GM12878 (cell line): ENCODE measurements at regions not wholly inside any gene's neighbourhood (a gene's known extent, or its start where the extent isn't known, plus 50 kb on each side); places are given as distances from the start of the nearest gene placed in this dataset.

Experiments
- ATAC-seq: fragments of 200-7000 bp; cut with Tn5 transposase; 3 replicates; pipeline ENCODE4 v1.9.1; 2020; ENCODE audit warnings: mild to moderate bottlenecking, moderate library complexity
- BruUV-seq: library from RNA; stranded (reverse); fragments of 400-500 nt; replicated peaks from 2 replicates; lab custom pipeline; 2021; lab: Mats Ljungman, UMichigan
- CTCF ChIA-PET: fragments of 300-600 bp; sonication (Branson Sonifier 250); formaldehyde crosslinking; extraction: SDS; loops from one replicate; lab custom pipeline; 2021; ENCODE audit warnings: inconsistent platforms; lab: Yijun Ruan, JAX
- POLR2A ChIA-PET: fragments of 350-600 bp; formaldehyde crosslinking; extraction: SDS; loops from one replicate; lab custom pipeline; 2021; ENCODE audit warnings: inconsistent platforms; lab: Charles Lee
- RAD21 ChIA-PET: fragments of 300-600 bp; sonication (Branson Sonifier 250); formaldehyde crosslinking; loops from one replicate; lab custom pipeline; 2023; ENCODE audit warnings: antibody characterized with exemption; ENCODE audit not compliant: unreplicated experiment; lab: Charles Lee
- SMC1A ChIA-PET: fragments of 300-600 bp; sonication (Branson Sonifier 250); formaldehyde crosslinking; loops from one replicate; lab custom pipeline; 2023; ENCODE audit not compliant: unreplicated experiment, uncharacterized antibody; lab: Charles Lee
- DNase-seq: peaks from one replicate; pipeline ENCODE4 v3.0.0-alpha.2; 2011; ENCODE audit warnings: low read depth, low spot score
- FAIRE-seq: peaks from 3 replicates; lab custom pipeline; 2011; peaks lifted over from hg19 to GRCh38; lab: Jason Lieb, UNC
- H2AFZ ChIP-seq: 2 replicates; pipeline ENCODE4 v1.6.0; 2011; ENCODE audit warnings: low read depth, low read length, control low read depth; ENCODE audit not compliant: control insufficient read depth
- H3K27ac ChIP-seq: 2 replicates; pipeline ENCODE4 v1.5.1; 2011; ENCODE audit warnings: control low read depth; ENCODE audit not compliant: control insufficient read depth, insufficient read depth
- H3K27me3 ChIP-seq, 2 experiments: replicated peaks in 1 of 2; 2 replicates each; pipeline versions ENCODE4 v1.6.0 to v1.6.1; 2011; ENCODE audit warnings: low read length in 1 of 2; ENCODE audit not compliant: control insufficient read depth in 2 of 2, insufficient read depth in 2 of 2
- H3K36me3 ChIP-seq, 2 experiments: 2 replicates each; pipeline ENCODE4 v1.5.1; 2011; ENCODE audit warnings: low read length in 1 of 2; ENCODE audit not compliant: control insufficient read depth in 2 of 2, insufficient read depth in 2 of 2
- H3K4me1 ChIP-seq: 2 replicates; pipeline ENCODE4 v1.6.1; 2011; ENCODE audit warnings: mild to moderate bottlenecking, low read length, moderate library complexity, mixed read lengths; ENCODE audit not compliant: control insufficient read depth, insufficient read depth
- H3K4me2 ChIP-seq: 2 replicates; pipeline ENCODE4 v1.6.0; 2011; ENCODE audit warnings: control low read depth; ENCODE audit not compliant: control insufficient read depth, insufficient read depth
- H3K4me3 ChIP-seq: fragments of 200-600 bp; sonication (generic); 2 replicates; pipeline ENCODE4 v1.5.1; 2016
- H3K79me2 ChIP-seq: 2 replicates; pipeline ENCODE4 v1.6.0; 2011; ENCODE audit warnings: low read length; ENCODE audit not compliant: control insufficient read depth, insufficient read depth
- H3K9ac ChIP-seq: 2 replicates; pipeline ENCODE4 v1.8.0; 2011; ENCODE audit warnings: low read length, control low read depth, mixed read lengths; ENCODE audit not compliant: control insufficient read depth, insufficient read depth
- H3K9me3 ChIP-seq: replicated peaks from 3 replicates; pipeline ENCODE4 v1.5.1; 2011; ENCODE audit warnings: mild to moderate bottlenecking, low read length; ENCODE audit not compliant: control insufficient read depth, insufficient read depth
- H4K20me1 ChIP-seq: 2 replicates; pipeline ENCODE4 v1.6.0; 2011; ENCODE audit not compliant: control insufficient read depth, insufficient read depth
- ATF2 ChIP-seq: IDR thresholded peaks from 2 replicates; pipeline ENCODE4 v1.6.1; 2012; ENCODE audit warnings: low read length, inconsistent platforms
- CHD2 ChIP-seq: IDR thresholded peaks from 2 replicates; pipeline ENCODE4 v1.6.1; 2011; ENCODE audit warnings: low read depth, low read length, improper control_type of control experiment, borderline replicate concordance
- CREM ChIP-seq: IDR thresholded peaks from 2 replicates; pipeline ENCODE4 v1.6.1; 2014; ENCODE audit warnings: antibody characterized with exemption, low read depth
- E2F8 ChIP-seq: fragments of 450-650 bp; IDR thresholded peaks from 2 replicates; pipeline ENCODE4 v1.6.1; 2018; ENCODE audit warnings: mild to moderate bottlenecking, low read depth, moderate library complexity; ENCODE audit not compliant: partially characterized antibody
- HDGF ChIP-seq: fragments of 450-650 bp; IDR thresholded peaks from 2 replicates; pipeline ENCODE4 v1.6.1; 2016; ENCODE audit warnings: antibody characterized with exemption
- IRF5 ChIP-seq: fragments of 450-650 bp; IDR thresholded peaks from 2 replicates; pipeline ENCODE4 v1.6.1; 2017; ENCODE audit warnings: borderline replicate concordance
- JUND ChIP-seq: IDR thresholded peaks from 2 replicates; pipeline ENCODE4 v1.6.1; 2012; ENCODE audit warnings: low read depth, mild to moderate bottlenecking, low read length, improper control_type of control experiment, moderate library complexity
- LARP7 ChIP-seq: fragments of 450-650 bp; IDR thresholded peaks from 2 replicates; pipeline ENCODE4 v1.6.1; 2017; ENCODE audit warnings: mild to moderate bottlenecking
- MAX ChIP-seq: IDR thresholded peaks from 2 replicates; pipeline ENCODE4 v1.6.1; 2012; ENCODE audit warnings: low read depth, low read length, improper control_type of control experiment
- NR2C1 ChIP-seq: fragments of 450-650 bp; IDR thresholded peaks from 2 replicates; pipeline ENCODE4 v1.6.1; 2017; ENCODE audit warnings: antibody characterized with exemption, mild to moderate bottlenecking, moderate library complexity
- PML ChIP-seq: IDR thresholded peaks from 2 replicates; pipeline ENCODE4 v1.6.1; 2012; ENCODE audit warnings: low read length, inconsistent platforms
- POLR2AphosphoS5 ChIP-seq: IDR thresholded peaks from 2 replicates; pipeline ENCODE4 v1.6.1; 2011; ENCODE audit warnings: mild to moderate bottlenecking, low read length, inconsistent platforms
- PRDM15 ChIP-seq: fragments of 450-650 bp; formaldehyde crosslinking; IDR thresholded peaks from 2 replicates; pipeline ENCODE4 v1.4.0; 2020; ENCODE audit warnings: mild to moderate bottlenecking, moderate library complexity
- RAD51 ChIP-seq: fragments of 450-650 bp; IDR thresholded peaks from 2 replicates; pipeline ENCODE4 v1.6.1; 2016; ENCODE audit warnings: moderate library complexity, mild to moderate bottlenecking, inconsistent platforms
- SUZ12 ChIP-seq: fragments of 200-600 bp; sonication (generic); IDR thresholded peaks from one replicate; pipeline ENCODE4 v1.6.1; 2018; ENCODE audit warnings: antibody characterized with exemption, mild to moderate bottlenecking; ENCODE audit not compliant: unreplicated experiment
- YY1 ChIP-seq: IDR thresholded peaks from 2 replicates; pipeline ENCODE4 v1.6.1; 2011; ENCODE audit warnings: low read depth, mild to moderate bottlenecking, low read length
- WGBS: methylation state at CpG from one replicate; pipeline ENCODE4 v1.1.6; 2016; ENCODE audit warnings: low lambda C conversion rate; ENCODE audit not compliant: insufficient replicate concordance, insufficient coverage; ENCODE audit errors: missing lambda C conversion rate; 5-methylcytosine and 5-hydroxymethylcytosine counted together
- in situ Hi-C: fragments of 300-500 bp; cut with MboI; formaldehyde crosslinking; loops from 9 replicates; pipeline ENCODE4 v1.14.3; 2018; ENCODE audit warnings: mixed read lengths
- intact Hi-C: fragments of 100-400 bp; cut with micrococcal nuclease; formaldehyde crosslinking; loops from one replicate; pipeline ENCODE4 v1.14.2; 2022; ENCODE audit not compliant: unreplicated experiment

DNA sequence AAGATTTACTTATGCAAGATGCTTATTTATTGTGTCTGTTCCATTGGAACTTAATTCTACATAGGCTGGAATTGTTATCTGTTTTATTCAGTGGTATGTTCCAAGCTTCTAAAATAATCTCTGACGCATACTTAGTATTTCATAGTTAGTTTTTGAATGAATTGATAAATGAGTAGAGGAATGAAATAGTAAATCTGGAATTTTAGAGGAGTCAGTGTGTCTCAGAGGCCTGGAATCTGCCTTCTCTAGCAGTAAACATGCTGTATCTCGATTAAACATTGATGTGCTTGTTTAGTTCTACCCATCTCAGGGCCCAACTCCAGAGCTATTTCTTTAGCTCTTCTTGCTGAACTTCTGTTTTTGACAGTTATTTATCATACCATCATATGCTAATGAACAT is 154.2 kb upstream of the MAGEC2 start (continued):
- TF ChIP-seq E2F8 (no peak), CHD2 (no peak), SUZ12 (no peak)

GRCh38 chrX:142327182-142327581 is 122.1 kb upstream of the MAGEC2 start:
- Histone ChIP-seq H3K27ac (no peak overlapping the region), H4K20me1 (no peaks in the 10 kb centered on the region), H3K9ac (no peak overlapping the region), H3K27me3 (no peaks in the 10 kb centered on the region), H3K4me2 (no peak overlapping the region), H3K79me2 (no peaks in the 10 kb centered on the region), H3K4me3 (no peak overlapping the region), H3K36me3 (no peaks in the 10 kb centered on the region), H2AFZ (no peak overlapping the region), H3K9me3 (no peaks in the 10 kb centered on the region), H3K4me1 (no peaks in the 10 kb centered on the region)
- CTCF ChIA-PET = no interaction called here
- 42% methylated on average over 6 of the region's 6 CpGs for WGBS
- BruUV-seq = no TSS peak
- RAD21 ChIA-PET = no interaction called here
- SMC1A ChIA-PET = no interaction called here
- FAIRE-seq (no peak), ATAC-seq (no peak), DNase-seq (no peak)
- POLR2A ChIA-PET = no interaction called here
- in situ Hi-C loops = no loop called here
- intact Hi-C loops = no loop called here
- TF ChIP-seq PML (no peak), CREM (no peak), HDGF (no peak), LARP7 (no peak), ATF2 (no peak), MAX (no peak), POLR2AphosphoS5 (no peak), YY1 (no peak), RAD51 (no peak), NR2C1 (no peak), PRDM15 (no peak), JUND (no peak), IRF5 (no peak)
